Panc1 (cell line): ENCODE measurements at regions not wholly inside any gene's neighbourhood (a gene's known extent, or its start where the extent isn't known, plus 50 kb on each side); places are given as distances from the start of the nearest gene placed in this dataset.

Source experiments
- ATAC-seq: fragments of 200-7000 bp; cut with Tn5 transposase; 2 replicates; pipeline ENCODE4 v1.9.1; 2020; ENCODE audit warnings: mild to moderate bottlenecking, moderate library complexity
- BruUV-seq: library from RNA; stranded (reverse); fragments of 400-500 nt; replicated peaks from 2 replicates; lab custom pipeline; 2021; lab: Mats Ljungman, UMichigan
- CTCF ChIA-PET: fragments of 300-600 bp; sonication (Branson Sonifier 250); formaldehyde crosslinking; loops from one replicate; lab custom pipeline; 2022; ENCODE audit warnings: antibody characterized with exemption; lab: Charles Lee
- POLR2A ChIA-PET: fragments of 300-600 bp; sonication (Branson Sonifier 250); formaldehyde crosslinking; loops from one replicate; lab custom pipeline; 2022; ENCODE audit warnings: antibody characterized with exemption; lab: Charles Lee
- DNase-seq: peaks from one replicate; pipeline ENCODE4 v3.0.0-alpha.2; 2010; ENCODE audit warnings: low read depth, low spot score
- H3K27ac ChIP-seq: 2 replicates; pipeline ENCODE4 v1.5.1; 2011; ENCODE audit warnings: mild to moderate bottlenecking, low read length, inconsistent platforms
- H3K27me3 ChIP-seq: fragments of 200-500 bp; sonication (Bioruptor generic); 2 replicates; pipeline ENCODE4 v1.6.0; 2014; ENCODE audit warnings: low read length, inconsistent platforms; ENCODE audit not compliant: control insufficient read depth, insufficient read depth
- H3K36me3 ChIP-seq: fragments of 200-500 bp; sonication (Bioruptor generic); 2 replicates; pipeline ENCODE4 v1.5.1; 2014; ENCODE audit warnings: inconsistent platforms, mild to moderate bottlenecking, low read length, moderate library complexity; ENCODE audit not compliant: control insufficient read depth, insufficient read depth
- H3K4me1 ChIP-seq: 2 replicates; pipeline ENCODE4 v1.5.1; 2011; ENCODE audit warnings: inconsistent platforms, mild to moderate bottlenecking, low read length, moderate library complexity; ENCODE audit not compliant: control insufficient read depth, insufficient read depth
- H3K4me3 ChIP-seq, 2 experiments: 2 replicates each; pipeline ENCODE4 v1.5.1; 2011 to 2012; ENCODE audit warnings: low read depth in 2 of 2, low read length in 2 of 2, mild to moderate bottlenecking in 2 of 2, inconsistent platforms in 1 of 2, moderate library complexity in 1 of 2
- H3K9me3 ChIP-seq: fragments of 200-500 bp; sonication (Bioruptor generic); 2 replicates; pipeline ENCODE4 v1.5.1; 2014; ENCODE audit warnings: low read depth, mild to moderate bottlenecking, inconsistent platforms, low read length, moderate library complexity; ENCODE audit not compliant: control insufficient read depth, insufficient read depth
- POLR2AphosphoS5 ChIP-seq: IDR thresholded peaks from 2 replicates; pipeline ENCODE4 v1.6.1; 2012; ENCODE audit warnings: mild to moderate bottlenecking, low read depth, low read length, moderate library complexity
- SIN3A ChIP-seq: IDR thresholded peaks from 2 replicates; pipeline ENCODE4 v1.6.1; 2012; ENCODE audit warnings: low read depth, mild to moderate bottlenecking, low read length, moderate library complexity, borderline replicate concordance; ENCODE audit not compliant: insufficient read depth
- TCF7L2 ChIP-seq: IDR thresholded peaks from 2 replicates; pipeline ENCODE4 v1.6.1; 2011; ENCODE audit warnings: mild to moderate bottlenecking, low read depth, low read length, inconsistent platforms
- in situ Hi-C: cut with HindIII; loops from 2 replicates; pipeline ENCODE4 v1.10.0; 2016; ENCODE audit warnings: low sequenced_read_pairs, low pct_unique_long_range_greater_than_20kb
- intact Hi-C: fragments of 100-400 bp; cut with micrococcal nuclease; formaldehyde crosslinking; loops from one replicate; pipeline ENCODE4 v1.10.0; 2022; ENCODE audit not compliant: unreplicated experiment
- TF ChIP-seq, protein P1 (sequence below), 2 experiments: IDR thresholded peaks; 2 replicates each; pipeline ENCODE4 v1.6.1; 2011 to 2012; ENCODE audit warnings: low read depth in 2 of 2, control low read depth in 1 of 2, low read length in 1 of 2, mild to moderate bottlenecking in 1 of 2, moderate library complexity in 1 of 2; ENCODE audit not compliant: insufficient read depth in 1 of 2
- TF ChIP-seq, protein P2 (sequence below): fragments of 450-650 bp; IDR thresholded peaks from 2 replicates; pipeline ENCODE4 v1.5.1; 2017; ENCODE audit warnings: mild to moderate bottlenecking

DNA sequence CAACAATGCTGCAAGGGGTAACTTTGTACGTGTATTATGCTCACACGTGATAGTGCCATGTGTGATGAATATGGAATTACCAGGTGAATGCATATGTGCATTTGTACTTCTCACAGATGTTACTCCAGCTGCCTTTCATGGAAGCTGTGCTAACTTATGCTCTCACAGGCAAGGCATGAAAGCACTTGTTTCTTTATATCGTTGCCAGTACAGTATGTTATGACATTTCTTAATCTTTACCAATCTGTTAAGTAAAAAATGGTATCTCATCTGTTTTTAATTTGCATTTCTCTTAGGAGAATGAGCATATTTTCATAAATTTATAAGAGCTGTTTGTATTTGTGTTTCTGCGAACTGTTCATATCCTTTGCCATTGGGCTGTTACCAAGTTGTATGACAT, 311.8 kb upstream of the DMRT1 start:
- H3K9me3 ChIP-seq: no peaks in the 10 kb centered on the region
- intact Hi-C loops: no loop called here
- H3K27ac ChIP-seq: no peak overlapping the region
- no peaks in the 10 kb centered on the region for H3K36me3 ChIP-seq
- no TSS peak for BruUV-seq
- H3K27me3 ChIP-seq: no peaks in the 10 kb centered on the region
- H3K4me1 ChIP-seq: peaks cover 4% of the 10 kb centered on the region; the same call in 1 of the 2 replicates
- DNase-seq (no peak), ATAC-seq (no peak)
- TF ChIP-seq SIN3A: no peak
- TF ChIP-seq, protein P1, sequence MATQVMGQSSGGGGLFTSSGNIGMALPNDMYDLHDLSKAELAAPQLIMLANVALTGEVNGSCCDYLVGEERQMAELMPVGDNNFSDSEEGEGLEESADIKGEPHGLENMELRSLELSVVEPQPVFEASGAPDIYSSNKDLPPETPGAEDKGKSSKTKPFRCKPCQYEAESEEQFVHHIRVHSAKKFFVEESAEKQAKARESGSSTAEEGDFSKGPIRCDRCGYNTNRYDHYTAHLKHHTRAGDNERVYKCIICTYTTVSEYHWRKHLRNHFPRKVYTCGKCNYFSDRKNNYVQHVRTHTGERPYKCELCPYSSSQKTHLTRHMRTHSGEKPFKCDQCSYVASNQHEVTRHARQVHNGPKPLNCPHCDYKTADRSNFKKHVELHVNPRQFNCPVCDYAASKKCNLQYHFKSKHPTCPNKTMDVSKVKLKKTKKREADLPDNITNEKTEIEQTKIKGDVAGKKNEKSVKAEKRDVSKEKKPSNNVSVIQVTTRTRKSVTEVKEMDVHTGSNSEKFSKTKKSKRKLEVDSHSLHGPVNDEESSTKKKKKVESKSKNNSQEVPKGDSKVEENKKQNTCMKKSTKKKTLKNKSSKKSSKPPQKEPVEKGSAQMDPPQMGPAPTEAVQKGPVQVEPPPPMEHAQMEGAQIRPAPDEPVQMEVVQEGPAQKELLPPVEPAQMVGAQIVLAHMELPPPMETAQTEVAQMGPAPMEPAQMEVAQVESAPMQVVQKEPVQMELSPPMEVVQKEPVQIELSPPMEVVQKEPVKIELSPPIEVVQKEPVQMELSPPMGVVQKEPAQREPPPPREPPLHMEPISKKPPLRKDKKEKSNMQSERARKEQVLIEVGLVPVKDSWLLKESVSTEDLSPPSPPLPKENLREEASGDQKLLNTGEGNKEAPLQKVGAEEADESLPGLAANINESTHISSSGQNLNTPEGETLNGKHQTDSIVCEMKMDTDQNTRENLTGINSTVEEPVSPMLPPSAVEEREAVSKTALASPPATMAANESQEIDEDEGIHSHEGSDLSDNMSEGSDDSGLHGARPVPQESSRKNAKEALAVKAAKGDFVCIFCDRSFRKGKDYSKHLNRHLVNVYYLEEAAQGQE (IDR thresholded peaks at IDR 0.05; ENCODE audit: insufficient read depth in 1 of 2, low read depth in 2 of 2, low read length in 1 of 2): no peak
- TF ChIP-seq TCF7L2: no peak
- no peak for TF ChIP-seq POLR2AphosphoS5
- TF ChIP-seq, protein P2, sequence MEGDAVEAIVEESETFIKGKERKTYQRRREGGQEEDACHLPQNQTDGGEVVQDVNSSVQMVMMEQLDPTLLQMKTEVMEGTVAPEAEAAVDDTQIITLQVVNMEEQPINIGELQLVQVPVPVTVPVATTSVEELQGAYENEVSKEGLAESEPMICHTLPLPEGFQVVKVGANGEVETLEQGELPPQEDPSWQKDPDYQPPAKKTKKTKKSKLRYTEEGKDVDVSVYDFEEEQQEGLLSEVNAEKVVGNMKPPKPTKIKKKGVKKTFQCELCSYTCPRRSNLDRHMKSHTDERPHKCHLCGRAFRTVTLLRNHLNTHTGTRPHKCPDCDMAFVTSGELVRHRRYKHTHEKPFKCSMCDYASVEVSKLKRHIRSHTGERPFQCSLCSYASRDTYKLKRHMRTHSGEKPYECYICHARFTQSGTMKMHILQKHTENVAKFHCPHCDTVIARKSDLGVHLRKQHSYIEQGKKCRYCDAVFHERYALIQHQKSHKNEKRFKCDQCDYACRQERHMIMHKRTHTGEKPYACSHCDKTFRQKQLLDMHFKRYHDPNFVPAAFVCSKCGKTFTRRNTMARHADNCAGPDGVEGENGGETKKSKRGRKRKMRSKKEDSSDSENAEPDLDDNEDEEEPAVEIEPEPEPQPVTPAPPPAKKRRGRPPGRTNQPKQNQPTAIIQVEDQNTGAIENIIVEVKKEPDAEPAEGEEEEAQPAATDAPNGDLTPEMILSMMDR: no peak
- in situ Hi-C loops: no loop called here
- ChIA-PET POLR2A (no interaction called here), CTCF (no interaction called here)
- H3K4me3 ChIP-seq: no peak overlapping the region

GRCh38 chr9:530681-531080, 310.8 kb upstream of the DMRT1 start:
- Histone ChIP-seq H3K27me3 (no peaks in the 10 kb centered on the region), H3K36me3 (no peaks in the 10 kb centered on the region), H3K4me1 (peaks cover 4% of the 10 kb centered on the region; the same call in 1 of the 2 replicates), H3K4me3 (no peak overlapping the region), H3K27ac (no peak overlapping the region), H3K9me3 (no peaks in the 10 kb centered on the region)
- TF ChIP-seq, protein P1 (IDR thresholded peaks at IDR 0.05; ENCODE audit: insufficient read depth in 1 of 2, low read depth in 2 of 2, low read length in 1 of 2): no peak
- no peak for TF ChIP-seq TCF7L2
- no peak for TF ChIP-seq SIN3A
- TF ChIP-seq, protein P2: no peak
- TF ChIP-seq POLR2AphosphoS5: no peak
- ChIA-PET POLR2A (no interaction called here), CTCF (no interaction called here)
- no TSS peak for BruUV-seq
- DNase-seq: no peak
- in situ Hi-C loops (no loop called here), intact Hi-C loops (no loop called here)
- no peak for ATAC-seq
